Skin epidermis (tissue), 12 donors: ENCODE measurements at regions not wholly inside any gene's neighbourhood (a gene's known extent, or its start where the extent isn't known, plus 50 kb on each side); places are given as distances from the start of the nearest gene placed in this dataset.
"Not testable (repeated sequence)": the region's sequence is repeated elsewhere in the genome, so short reads cannot be mapped to it uniquely, and the experiment has no call there.

Experiments used
- H3K27ac ChIP-seq, 21 experiments: fragments of 200-600 bp; sonication (generic) in 11 of 21; one replicate each; pipeline ENCODE4 v1.5.0; 2020; ENCODE audit warnings: mild to moderate bottlenecking in 3 of 21, inconsistent platforms in 2 of 21, moderate library complexity in 2 of 21
- H3K4me3 ChIP-seq, 7 experiments: fragments of 200-600 bp; sonication (generic) in 2 of 7; one replicate each; pipeline ENCODE4 v1.5.0; 2020; ENCODE audit warnings: inconsistent platforms in 2 of 7, mild to moderate bottlenecking in 2 of 7, moderate library complexity in 1 of 7

- no peak overlapping the region for H3K4me3 ChIP-seq
- H3K27ac ChIP-seq = peak overlapping the region in 4 of 21 experiments; percentile 27 to 49 (median 31)
Observed at GRCh38 chr1:29688471-29689365, 452.4 kb downstream of the PTPRU start.

GRCh38 chr1:29687601-29688244, 451.4 kb downstream of the PTPRU start:
- Histone ChIP-seq H3K4me3 (no peak overlapping the region), H3K27ac (peak overlapping the region in 6 of 21 experiments; percentile 8 to 49 (median 30))

- no peak overlapping the region for H3K4me3 ChIP-seq
- no peak overlapping the region for H3K27ac ChIP-seq
Observed at GRCh38 chr1:29687166-29687565, 450.8 kb downstream of the PTPRU start.

- H3K27ac ChIP-seq = no peak overlapping the region
- no peak overlapping the region for H3K4me3 ChIP-seq
Observed at GRCh38 chr1:29686012-29686930, 449.9 kb downstream of the PTPRU start.

GRCh38 chr1:29685387-29685786, 449.1 kb downstream of the PTPRU start:
- no peak overlapping the region for H3K4me3 ChIP-seq
- H3K27ac ChIP-seq = no peak overlapping the region

GRCh38 chr1:29684141-29684540, 447.8 kb downstream of the PTPRU start:
- Histone ChIP-seq H3K27ac (no peak overlapping the region), H3K4me3 (no peak overlapping the region)

GRCh38 chr1:29683472-29683871, 447.1 kb downstream of the PTPRU start:
- H3K27ac ChIP-seq = no peak overlapping the region
- no peak overlapping the region for H3K4me3 ChIP-seq

- Histone ChIP-seq H3K27ac (no peak overlapping the region), H3K4me3 (no peak overlapping the region)
Observed at GRCh38 chr1:29682919-29683295, 446.6 kb downstream of the PTPRU start.

- Histone ChIP-seq H3K27ac (no peak overlapping the region), H3K4me3 (no peak overlapping the region)
Observed at GRCh38 chr1:29682171-29682918, 446.0 kb downstream of the PTPRU start.

GRCh38 chr1:29681416-29681815, 445.1 kb downstream of the PTPRU start:
- H3K4me3 ChIP-seq, H3K27ac ChIP-seq: not testable (repeated sequence)

- H3K4me3 ChIP-seq = no peak overlapping the region
- H3K27ac ChIP-seq = no peak overlapping the region
Observed at GRCh38 chr1:29679828-29680558, 443.7 kb downstream of the PTPRU start.

- no peak overlapping the region for H3K27ac ChIP-seq
- H3K4me3 ChIP-seq = no peak overlapping the region
Observed at GRCh38 chr1:29679316-29679715, 443.0 kb downstream of the PTPRU start.

GRCh38 chr1:29677028-29678024, 441.0 kb downstream of the PTPRU start:
- no peak overlapping the region for H3K4me3 ChIP-seq
- H3K27ac ChIP-seq = no peak overlapping the region

GRCh38 chr1:29676496-29676895, 440.2 kb downstream of the PTPRU start:
- no peak overlapping the region for H3K4me3 ChIP-seq

GRCh38 chr1:29675481-29676263, 439.4 kb downstream of the PTPRU start:
- H3K4me3 ChIP-seq = no peak overlapping the region
- H3K27ac ChIP-seq = peak overlapping the region in 1 of 21 experiments; percentile 1

More at GRCh38 chr1:29676496-29676895, 440.2 kb downstream of the PTPRU start:
- H3K27ac ChIP-seq = no peak overlapping the region

GRCh38 chr1:29674627-29675326, 438.5 kb downstream of the PTPRU start:
- no peak overlapping the region for H3K27ac ChIP-seq

More at GRCh38 chr1:29674627-29675326, 438.5 kb downstream of the PTPRU start:
- no peak overlapping the region for H3K4me3 ChIP-seq
